Neural cell (in vitro differentiated cells): ENCODE measurements at regions not wholly inside any gene's neighbourhood (a gene's known extent, or its start where the extent isn't known, plus 50 kb on each side); places are given as distances from the start of the nearest gene placed in this dataset.

ENCODE experiments used
- H2AFZ ChIP-seq: fragments of 200-600, 300-800 bp; sonication (generic), shearing (Covaris generic); 2 replicates; pipeline ENCODE4 v1.6.0; 2014; ENCODE audit warnings: low read depth, mild to moderate bottlenecking, antibody characterized with exemption, low read length, moderate library complexity
- H3F3A ChIP-seq: fragments of 200-600 bp; shearing (Covaris generic); 2 replicates; pipeline ENCODE4 v1.6.1; 2016; ENCODE audit warnings: mild to moderate bottlenecking, moderate library complexity, mixed read lengths, antibody characterized with exemption, low read length; ENCODE audit not compliant: insufficient read depth, poor library complexity, severe bottlenecking
- H3K27ac ChIP-seq: fragments of 200-600, 300-800 bp; sonication (generic), shearing (Covaris generic); 2 replicates; pipeline ENCODE4 v1.5.1; 2014; ENCODE audit warnings: mild to moderate bottlenecking, low read length, moderate library complexity
- H3K27me3 ChIP-seq: fragments of 300-800, 200-600 bp; sonication (generic), shearing (Covaris generic); 2 replicates; pipeline ENCODE4 v1.6.0; 2014; ENCODE audit warnings: mild to moderate bottlenecking, low read depth, low read length, moderate library complexity; ENCODE audit not compliant: insufficient read depth
- H3K36me3 ChIP-seq: fragments of 300-800, 200-600 bp; sonication (generic), shearing (Covaris generic); 2 replicates; pipeline ENCODE4 v1.5.1; 2014; ENCODE audit warnings: mild to moderate bottlenecking, antibody characterized with exemption, low read length, moderate library complexity; ENCODE audit not compliant: insufficient read depth
- H3K4me2 ChIP-seq: fragments of 300-800, 200-600 bp; sonication (generic), shearing (Covaris generic); 2 replicates; pipeline ENCODE4 v1.6.0; 2014; ENCODE audit warnings: mild to moderate bottlenecking, low read length
- H3K4me3 ChIP-seq: fragments of 300-800, 200-600 bp; sonication (generic), shearing (Covaris generic); 2 replicates; pipeline ENCODE4 v1.5.1; 2014; ENCODE audit warnings: mild to moderate bottlenecking, low read length, moderate library complexity
- H3K79me2 ChIP-seq: fragments of 200-600 bp; shearing (Covaris generic); replicated peaks from 2 replicates; pipeline ENCODE4 v1.6.0; 2014; ENCODE audit warnings: mild to moderate bottlenecking, low read length, moderate library complexity; ENCODE audit not compliant: insufficient read depth
- H3K9ac ChIP-seq: fragments of 300-800, 200-600 bp; sonication (generic), shearing (Covaris generic); 2 replicates; pipeline ENCODE4 v1.6.1; 2016; ENCODE audit warnings: mild to moderate bottlenecking, low read length, mixed read lengths
- H3K9me2 ChIP-seq: fragments of 200-600 bp; shearing (Covaris generic); 2 replicates; pipeline ENCODE4 v1.6.1; 2016; ENCODE audit warnings: mild to moderate bottlenecking, low read length, mixed read lengths; ENCODE audit not compliant: insufficient read depth
- H3K9me3 ChIP-seq: fragments of 200-600, 300-800 bp; sonication (generic), shearing (Covaris generic); 2 replicates; pipeline ENCODE4 v1.6.1; 2016; ENCODE audit warnings: mild to moderate bottlenecking, mixed run types, low read length, moderate library complexity, mixed read lengths
- H4K20me1 ChIP-seq: fragments of 200-600 bp; shearing (Covaris generic); 2 replicates; pipeline ENCODE4 v1.6.1; 2016; ENCODE audit warnings: mild to moderate bottlenecking, mixed run types; ENCODE audit not compliant: insufficient read depth
- EP300 ChIP-seq: fragments of 450-650 bp; conservative IDR thresholded peaks from 2 replicates; pipeline ENCODE4 v1.6.1; 2014; ENCODE audit warnings: antibody characterized with exemption, mild to moderate bottlenecking, moderate library complexity; ENCODE audit not compliant: poor library complexity, severe bottlenecking
- EZH2 ChIP-seq: fragments of 200-600, 300-800 bp; shearing (Covaris generic), sonication (generic); IDR thresholded peaks from 2 replicates; pipeline ENCODE4 v1.6.1; 2014; ENCODE audit warnings: antibody characterized with exemption, low read length, borderline replicate concordance, mild to moderate bottlenecking; ENCODE audit not compliant: insufficient read depth, poor library complexity, severe bottlenecking
- MXI1 ChIP-seq: fragments of 450-650 bp; conservative IDR thresholded peaks from 2 replicates; pipeline ENCODE4 v1.6.1; 2014; ENCODE audit warnings: antibody characterized with exemption, mild to moderate bottlenecking; ENCODE audit not compliant: poor library complexity, severe bottlenecking
- POLR2AphosphoS5 ChIP-seq: IDR thresholded peaks from 2 replicates; pipeline ENCODE4 v1.6.1; 2012
- RAD21 ChIP-seq: fragments of 450-650 bp; conservative IDR thresholded peaks from 2 replicates; pipeline ENCODE4 v1.6.1; 2014; ENCODE audit warnings: antibody characterized with exemption, mild to moderate bottlenecking, moderate library complexity
- REST ChIP-seq: IDR thresholded peaks from 2 replicates; pipeline ENCODE4 v1.6.1; 2012; ENCODE audit warnings: borderline replicate concordance
- SMC3 ChIP-seq: fragments of 450-650 bp; conservative IDR thresholded peaks from 2 replicates; pipeline ENCODE4 v1.6.1; 2014; ENCODE audit warnings: antibody characterized with exemption, mild to moderate bottlenecking, moderate library complexity; ENCODE audit not compliant: poor library complexity
- TAF1 ChIP-seq: IDR thresholded peaks from 2 replicates; pipeline ENCODE4 v1.6.1; 2012; ENCODE audit warnings: low read depth
- TF ChIP-seq, protein P1 (sequence below): fragments of 450-650 bp; IDR thresholded peaks from 2 replicates; pipeline ENCODE4 v1.5.1; 2014; ENCODE audit warnings: antibody characterized with exemption, mild to moderate bottlenecking, moderate library complexity; ENCODE audit not compliant: poor library complexity, severe bottlenecking

DNA sequence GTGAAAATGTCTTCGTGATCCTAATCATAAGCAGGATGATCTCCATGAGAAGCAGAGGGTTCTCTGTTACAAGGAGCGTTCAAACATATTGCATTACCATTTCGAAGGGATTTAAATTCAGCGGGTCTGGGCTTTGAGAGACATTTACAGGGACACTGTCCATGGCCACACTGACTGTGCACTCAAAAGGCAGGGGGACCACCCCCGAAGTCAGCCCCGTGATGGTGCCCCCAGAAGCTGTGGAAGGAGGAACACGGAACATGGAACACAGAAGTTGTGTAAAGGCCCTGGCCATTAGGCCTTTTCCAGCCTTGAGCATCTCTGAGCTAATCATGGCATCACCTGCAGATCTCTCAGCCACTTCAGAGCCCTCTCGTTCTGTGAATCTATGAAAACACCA lies 268.4 kb upstream of the MYT1L start:
- no peak overlapping the region for H3K9ac ChIP-seq
- no peaks in the 10 kb centered on the region for H3K9me2 ChIP-seq
- TF ChIP-seq EP300, result no peak
- no peak for TF ChIP-seq TAF1
- TF ChIP-seq RAD21, result no peak
- H2AFZ ChIP-seq, result no peak overlapping the region
- no peaks in the 10 kb centered on the region for H3K79me2 ChIP-seq
- no peaks in the 10 kb centered on the region for H3K27me3 ChIP-seq
- no peaks in the 10 kb centered on the region for H3F3A ChIP-seq
- H3K36me3 ChIP-seq, result no peaks in the 10 kb centered on the region
- no peak overlapping the region for H3K4me3 ChIP-seq
- H4K20me1 ChIP-seq, result no peaks in the 10 kb centered on the region
- H3K4me2 ChIP-seq, result no peak overlapping the region
- H3K9me3 ChIP-seq, result no peaks in the 10 kb centered on the region
- no peak overlapping the region for H3K27ac ChIP-seq

DNA sequence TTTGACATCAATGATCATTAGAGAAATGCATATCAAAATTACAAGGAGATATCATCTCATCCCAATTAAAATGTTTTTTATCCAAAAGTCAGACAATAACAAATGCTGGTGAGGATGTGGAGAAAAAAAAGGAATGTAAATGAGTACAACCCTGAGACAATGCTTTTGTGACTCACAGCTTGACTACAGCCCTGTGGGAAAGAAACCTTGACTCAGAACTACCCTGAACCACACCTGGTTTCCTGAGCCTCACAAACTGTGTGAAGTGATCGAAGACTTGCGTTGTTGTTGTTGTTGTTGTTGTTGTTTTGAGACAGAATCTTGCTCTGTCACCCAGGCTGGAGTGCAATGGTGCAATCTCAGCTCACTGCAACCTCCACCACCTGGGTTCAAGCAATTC lies 266.6 kb upstream of the MYT1L start:
- TF ChIP-seq EP300 (no peak), REST (no peak), MXI1 (no peak), RAD21 (no peak), EZH2 (no peak), SMC3 (no peak), POLR2AphosphoS5 (no peak), TAF1 (no peak)
- TF ChIP-seq, protein P1, sequence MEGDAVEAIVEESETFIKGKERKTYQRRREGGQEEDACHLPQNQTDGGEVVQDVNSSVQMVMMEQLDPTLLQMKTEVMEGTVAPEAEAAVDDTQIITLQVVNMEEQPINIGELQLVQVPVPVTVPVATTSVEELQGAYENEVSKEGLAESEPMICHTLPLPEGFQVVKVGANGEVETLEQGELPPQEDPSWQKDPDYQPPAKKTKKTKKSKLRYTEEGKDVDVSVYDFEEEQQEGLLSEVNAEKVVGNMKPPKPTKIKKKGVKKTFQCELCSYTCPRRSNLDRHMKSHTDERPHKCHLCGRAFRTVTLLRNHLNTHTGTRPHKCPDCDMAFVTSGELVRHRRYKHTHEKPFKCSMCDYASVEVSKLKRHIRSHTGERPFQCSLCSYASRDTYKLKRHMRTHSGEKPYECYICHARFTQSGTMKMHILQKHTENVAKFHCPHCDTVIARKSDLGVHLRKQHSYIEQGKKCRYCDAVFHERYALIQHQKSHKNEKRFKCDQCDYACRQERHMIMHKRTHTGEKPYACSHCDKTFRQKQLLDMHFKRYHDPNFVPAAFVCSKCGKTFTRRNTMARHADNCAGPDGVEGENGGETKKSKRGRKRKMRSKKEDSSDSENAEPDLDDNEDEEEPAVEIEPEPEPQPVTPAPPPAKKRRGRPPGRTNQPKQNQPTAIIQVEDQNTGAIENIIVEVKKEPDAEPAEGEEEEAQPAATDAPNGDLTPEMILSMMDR, result no peak
- Histone ChIP-seq H3K9ac (no peak overlapping the region), H4K20me1 (no peaks in the 10 kb centered on the region)

DNA sequence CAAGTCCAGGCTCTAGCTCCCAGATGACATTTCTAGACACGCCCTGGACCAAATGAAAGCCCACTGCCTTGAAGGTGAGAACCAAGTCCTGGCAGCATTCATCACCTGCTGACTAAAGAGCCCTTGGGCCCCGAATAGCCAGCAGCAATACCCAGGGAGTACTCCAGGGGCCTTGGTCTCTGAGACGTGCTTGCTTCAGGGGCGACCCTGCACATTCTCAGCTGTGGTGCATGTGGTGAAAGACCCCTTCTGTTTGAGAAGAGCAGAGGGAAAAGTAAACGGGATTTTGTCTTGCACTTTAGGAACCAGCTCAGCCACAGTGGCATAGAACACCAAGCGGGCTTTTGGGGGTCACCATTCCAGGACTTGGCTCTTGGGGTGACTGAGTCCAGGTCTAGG lies 260.5 kb upstream of the MYT1L start:
- no peak overlapping the region for H2AFZ ChIP-seq
- no peak overlapping the region for H3K4me2 ChIP-seq
- no peaks in the 10 kb centered on the region for H3K9me3 ChIP-seq
- no peak overlapping the region for H3K4me3 ChIP-seq
- no peaks in the 10 kb centered on the region for H3F3A ChIP-seq
- no peaks in the 10 kb centered on the region for H3K9me2 ChIP-seq
- H4K20me1 ChIP-seq, result no peaks in the 10 kb centered on the region
- TF ChIP-seq EZH2 (no peak), REST (no peak), RAD21 (no peak), EP300 (no peak), POLR2AphosphoS5 (no peak), SMC3 (no peak), MXI1 (no peak), TAF1 (no peak)
- H3K27me3 ChIP-seq, result no peaks in the 10 kb centered on the region
- H3K27ac ChIP-seq, result no peak overlapping the region
- H3K9ac ChIP-seq, result no peak overlapping the region
- H3K36me3 ChIP-seq, result no peaks in the 10 kb centered on the region
- no peaks in the 10 kb centered on the region for H3K79me2 ChIP-seq

More for the DNA sequence above, 266.6 kb upstream of the MYT1L start:
- Histone ChIP-seq H3K4me3 (no peak overlapping the region), H3K9me2 (no peaks in the 10 kb centered on the region), H3K79me2 (no peaks in the 10 kb centered on the region), H3K27ac (no peak overlapping the region), H3F3A (no peaks in the 10 kb centered on the region), H3K36me3 (no peaks in the 10 kb centered on the region), H2AFZ (no peak overlapping the region), H3K27me3 (no peaks in the 10 kb centered on the region), H3K4me2 (no peak overlapping the region), H3K9me3 (no peaks in the 10 kb centered on the region)
